Activated CD8-positive, alpha-beta memory T cell treated with anti-CD3 and anti-CD28 coated beads, Interleukin-2, amount 50 U/mL, for 1 hour (primary cell): ENCODE measurements at regions not wholly inside any gene's neighbourhood (a gene's known extent, or its start where the extent isn't known, plus 50 kb on each side); places are given as distances from the start of the nearest gene placed in this dataset.
"Not testable (repeated sequence)": the region's sequence is repeated elsewhere in the genome, so short reads cannot be mapped to it uniquely, and the experiment has no call there.

Experiments used
- DNase-seq: peaks from one replicate; pipeline ENCODE4 v3.0.0-alpha.2; 2020; ENCODE audit errors: extremely low read depth

DNA sequence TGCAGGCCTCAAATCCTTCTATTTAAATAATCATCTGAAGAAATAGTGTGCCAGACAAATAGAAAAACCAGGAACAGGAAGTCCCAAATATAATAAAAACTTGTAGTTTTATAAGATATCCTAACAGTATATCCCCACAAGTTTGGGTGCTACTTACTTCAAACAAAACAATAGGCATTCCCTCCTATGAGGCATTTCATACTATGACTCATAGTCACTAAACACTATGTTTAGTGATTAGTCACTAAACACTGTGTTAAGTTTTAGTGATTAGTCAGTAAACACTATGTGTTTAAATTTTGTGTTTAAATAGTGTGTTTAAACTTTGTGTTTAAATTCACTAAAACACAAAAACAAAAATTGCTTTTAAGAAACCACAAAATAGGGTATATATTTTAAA, 407.0 kb upstream of the CDH19 start:
- DNase-seq = no peak

DNA sequence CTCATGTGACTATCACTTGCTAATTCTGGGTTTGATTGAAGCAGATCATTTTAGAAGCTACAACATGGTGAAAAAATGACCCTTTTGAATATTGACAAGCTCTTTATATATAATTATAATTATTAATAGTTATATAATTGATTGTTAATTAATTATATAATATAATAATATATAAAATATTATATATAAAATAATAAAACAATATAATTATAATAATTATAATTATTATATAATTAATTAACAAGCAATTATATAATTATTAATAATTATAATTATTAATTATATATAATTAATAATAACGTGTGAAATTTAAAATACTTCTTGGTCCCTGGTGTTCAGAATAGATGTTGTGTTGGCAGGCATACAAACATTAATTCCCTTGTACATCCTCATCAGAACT, 404.1 kb upstream of the CDH19 start:
- DNase-seq = no peak

DNA sequence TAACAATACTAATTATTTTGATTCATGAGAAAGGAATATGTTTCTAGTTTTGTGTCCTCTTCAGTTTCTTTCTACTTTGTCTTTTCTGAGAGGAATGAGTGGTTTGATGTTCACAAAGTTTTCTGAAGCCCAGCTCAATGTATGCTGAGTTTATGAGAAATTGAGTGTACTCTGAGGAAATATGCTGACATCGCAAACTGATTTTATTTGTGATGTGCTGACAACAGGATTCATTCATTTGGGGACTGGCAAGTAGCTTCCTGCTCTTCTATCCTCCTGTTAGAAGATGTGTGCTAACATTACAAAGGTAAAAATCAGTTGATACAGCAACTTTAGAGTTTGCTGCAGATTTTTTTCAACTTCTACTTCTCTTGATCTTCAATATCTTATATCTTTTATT, 403.2 kb upstream of the CDH19 start:
- no peak for DNase-seq

DNA sequence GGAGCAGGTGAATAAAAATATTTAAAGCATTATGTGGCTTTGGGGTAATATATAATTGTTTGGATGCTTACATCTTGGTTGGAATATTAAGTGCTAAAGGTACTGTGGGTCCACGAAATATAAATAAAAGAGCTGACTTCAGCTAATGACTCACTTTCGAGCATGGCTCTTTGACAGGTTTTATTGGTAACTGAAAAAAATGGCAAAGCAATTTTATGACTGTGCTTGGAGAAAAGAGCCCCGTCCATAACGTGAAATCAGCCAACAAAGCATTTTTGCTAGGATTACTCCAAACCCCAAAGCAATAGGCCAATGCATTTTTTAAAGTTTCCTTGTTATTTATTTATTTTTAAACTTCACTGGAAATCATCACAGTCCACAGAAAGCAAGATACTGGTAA, 397.2 kb upstream of the CDH19 start:
- no peak for DNase-seq

DNA sequence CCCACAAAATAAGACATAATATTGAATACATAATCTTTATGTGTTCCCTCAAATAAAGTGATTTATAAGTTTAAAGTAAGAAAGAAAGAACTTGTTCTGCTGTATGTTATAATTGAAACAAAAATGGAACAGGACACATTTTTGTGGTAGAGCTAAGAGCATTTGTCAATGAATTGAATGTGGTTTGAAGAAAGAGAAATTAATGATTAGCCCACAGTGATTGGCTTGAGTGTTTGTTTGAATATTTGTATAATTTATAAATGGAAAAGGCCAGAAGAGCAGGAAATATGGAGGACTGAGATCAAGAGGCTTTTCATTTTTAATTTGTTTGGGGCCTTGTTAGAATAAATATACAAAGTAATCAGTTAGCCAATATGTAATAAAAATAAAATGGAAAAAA, 395.1 kb upstream of the CDH19 start:
- DNase-seq = no peak

DNA sequence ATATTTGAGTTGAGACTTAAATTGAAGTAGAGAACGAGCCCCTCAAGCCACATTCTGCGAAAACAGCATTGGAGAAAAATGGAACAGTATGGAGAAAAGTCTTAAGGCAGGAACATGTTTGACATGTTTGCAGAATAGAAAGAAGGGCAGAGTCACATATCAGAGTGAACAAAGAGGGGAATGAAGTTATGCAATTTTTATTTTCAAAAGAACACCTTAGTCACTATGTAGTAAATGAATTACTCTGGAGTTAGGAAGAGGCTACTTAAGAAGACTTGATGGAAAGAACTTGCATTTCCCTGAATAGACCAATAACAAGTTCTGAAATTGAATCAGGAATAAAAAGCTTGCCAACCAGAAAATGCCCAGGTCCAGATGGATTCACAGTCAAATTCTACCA, 391.4 kb upstream of the CDH19 start:
- no peak for DNase-seq

DNA sequence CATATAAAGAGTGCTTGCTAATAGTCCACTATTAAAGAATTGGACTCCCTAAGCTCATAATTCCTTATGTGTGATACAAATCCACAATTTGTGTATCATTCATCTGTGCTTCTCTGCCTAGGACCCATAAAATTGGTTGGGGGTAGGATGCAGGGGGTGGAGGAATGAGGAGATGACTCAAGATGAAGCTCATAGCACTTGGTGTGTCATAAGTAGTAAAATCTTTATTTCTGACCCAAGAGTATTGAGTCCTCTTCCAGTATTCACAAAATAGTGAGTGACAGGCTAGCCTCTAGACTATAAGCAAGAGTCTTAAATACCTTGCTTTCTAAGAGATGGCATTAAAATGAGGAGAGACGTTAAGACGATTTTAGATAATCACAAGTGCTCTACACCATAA, 390.9 kb upstream of the CDH19 start:
- DNase-seq = no peak

DNA sequence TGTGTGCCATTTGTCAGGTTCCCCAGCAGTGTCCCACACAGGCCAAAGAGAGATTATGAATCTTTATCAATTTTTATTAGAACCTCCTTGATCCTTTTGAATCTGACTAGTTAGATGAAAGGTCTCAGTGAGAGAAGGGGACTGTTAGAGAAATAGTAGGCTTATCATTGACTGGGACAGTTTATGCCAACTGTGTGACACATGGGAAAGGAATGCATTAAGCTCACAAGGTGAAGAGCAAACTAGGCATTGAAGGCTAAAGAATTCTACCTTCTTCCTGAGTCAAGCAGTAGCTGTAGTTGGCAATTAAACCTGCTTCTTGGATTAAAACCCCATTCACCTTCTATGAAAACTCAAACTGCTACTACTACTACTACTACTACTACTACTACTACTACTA, 389.6 kb upstream of the CDH19 start:
- no peak for DNase-seq

DNA sequence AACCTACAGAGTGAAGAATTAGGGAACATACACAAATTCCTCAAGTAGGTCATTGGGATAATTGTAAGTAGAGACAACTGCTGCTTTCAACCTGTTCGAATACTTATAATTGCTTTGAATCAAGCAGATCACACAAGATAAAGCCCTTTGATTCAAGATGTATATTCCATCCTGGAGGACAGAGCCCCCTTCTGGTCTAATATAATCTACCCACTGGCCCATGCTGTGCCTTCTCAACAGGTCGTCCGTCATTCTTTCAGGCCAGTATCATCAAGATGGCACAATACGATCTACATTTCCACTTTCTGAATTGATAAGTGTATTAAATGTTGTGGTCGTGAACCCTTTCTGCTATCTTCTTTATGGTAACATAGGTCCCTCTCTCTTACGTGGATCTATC, 387.0 kb upstream of the CDH19 start:
- DNase-seq = no peak

DNA sequence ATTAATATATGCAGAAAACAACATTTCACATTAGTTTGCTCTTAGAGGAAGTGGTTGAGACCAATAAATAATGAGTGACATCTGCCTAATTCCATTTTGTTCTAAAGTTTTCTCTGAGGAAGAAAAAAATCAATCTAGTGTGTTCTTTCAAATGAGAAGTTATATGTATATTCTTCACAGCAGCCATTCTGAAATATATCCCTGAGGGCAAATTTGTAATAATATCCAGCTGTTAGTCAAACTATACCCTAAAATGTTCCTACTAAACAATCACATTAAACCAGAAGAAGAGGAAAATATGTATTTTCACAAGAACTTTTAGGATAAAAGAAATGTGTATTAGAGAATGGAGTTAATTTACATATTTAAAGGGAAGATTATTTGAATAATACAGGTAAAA, 375.1 kb upstream of the CDH19 start:
- DNase-seq = no peak

DNA sequence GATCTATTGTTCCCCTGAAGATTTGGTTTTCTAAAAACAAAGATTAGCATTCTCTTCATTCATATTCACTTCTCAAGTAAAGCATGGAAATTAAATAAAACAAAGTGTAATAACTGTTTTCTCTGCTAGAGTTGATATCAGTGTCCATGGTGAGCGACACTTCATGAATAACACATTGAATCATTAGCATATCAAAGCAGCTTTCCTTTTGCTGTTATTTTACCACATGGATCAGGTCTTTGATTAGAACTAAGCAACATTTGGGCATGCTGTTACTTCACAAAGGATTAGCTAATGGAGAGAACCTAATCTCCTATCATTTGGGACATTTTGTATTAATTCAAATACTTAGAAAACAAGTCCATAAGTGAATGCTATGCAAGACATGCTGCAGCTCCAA, 368.8 kb upstream of the CDH19 start:
- no peak for DNase-seq

DNA sequence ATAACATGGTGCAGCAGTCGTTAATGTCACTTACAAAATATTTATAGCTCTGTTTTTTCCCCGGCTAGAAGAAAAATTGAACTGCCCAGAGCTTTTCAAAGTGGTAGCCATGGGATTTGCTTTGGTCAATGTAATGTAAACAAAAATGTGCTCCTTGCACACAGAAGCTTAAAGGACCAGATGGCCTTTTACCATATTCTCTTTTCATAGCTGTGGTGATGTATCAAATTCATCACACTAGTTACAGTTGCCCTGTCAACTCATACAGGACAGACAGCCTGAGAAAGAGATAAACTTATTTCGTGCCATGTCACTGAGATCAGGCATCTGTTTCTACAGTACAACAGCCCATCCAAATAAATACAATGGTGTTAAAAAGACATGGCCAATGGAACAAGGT, 368.1 kb upstream of the CDH19 start:
- DNase-seq = no peak

DNA sequence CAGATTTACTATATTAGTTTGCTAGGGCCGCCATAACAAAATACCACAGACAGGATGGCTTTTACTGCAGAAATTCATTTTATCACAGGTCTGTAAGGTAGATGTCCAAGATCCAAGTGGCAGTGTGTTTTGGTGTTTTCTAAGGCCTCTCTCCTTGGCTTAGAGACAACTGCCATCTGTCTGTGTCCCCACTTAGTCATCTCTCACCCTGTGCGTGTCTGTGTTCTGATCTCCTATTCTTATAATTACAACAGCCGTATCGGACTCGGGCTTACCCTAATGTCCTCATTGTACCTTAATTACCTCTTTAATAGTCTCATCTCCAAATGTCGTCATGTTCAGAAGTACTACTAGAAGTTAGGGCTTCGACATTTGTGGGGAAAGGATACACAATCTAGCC, 362.3 kb upstream of the CDH19 start:
- no peak for DNase-seq

DNA sequence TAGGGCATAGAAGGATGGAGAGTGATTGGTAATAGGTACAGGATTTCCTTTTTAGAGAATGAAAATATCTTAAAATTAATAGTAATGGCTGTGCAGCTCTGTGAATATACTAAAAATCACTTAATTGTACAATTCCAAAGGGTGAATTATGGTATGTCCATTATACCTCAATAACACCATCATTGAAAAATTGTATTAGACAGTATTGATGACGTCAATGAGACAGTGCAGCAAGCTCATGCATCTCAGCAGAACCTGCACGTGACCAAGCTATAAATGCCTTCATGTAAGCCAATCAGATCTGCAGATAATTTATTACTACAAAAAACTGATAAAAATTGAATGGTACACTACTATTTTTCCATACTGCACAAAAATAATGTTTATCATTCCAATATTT, 354.4 kb upstream of the CDH19 start:
- no peak for DNase-seq

DNA sequence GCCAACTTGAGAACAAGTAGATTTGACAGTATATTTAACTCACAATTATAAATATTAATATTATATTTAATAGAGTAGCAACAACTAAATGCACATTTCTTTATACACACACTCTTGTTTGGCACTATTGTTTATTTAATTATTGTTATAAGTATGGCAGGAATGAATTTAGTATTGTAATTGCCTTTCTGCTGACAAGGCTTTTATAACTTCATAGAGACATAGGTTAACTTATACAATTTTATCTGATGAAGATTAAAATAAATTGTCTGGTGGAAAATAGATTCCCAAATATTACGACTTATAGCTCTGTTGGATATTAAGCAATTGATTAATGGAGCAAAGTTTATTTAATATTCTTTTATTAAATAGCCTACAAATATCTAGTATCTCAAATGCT, 347.9 kb upstream of the CDH19 start:
- DNase-seq = no peak

DNA sequence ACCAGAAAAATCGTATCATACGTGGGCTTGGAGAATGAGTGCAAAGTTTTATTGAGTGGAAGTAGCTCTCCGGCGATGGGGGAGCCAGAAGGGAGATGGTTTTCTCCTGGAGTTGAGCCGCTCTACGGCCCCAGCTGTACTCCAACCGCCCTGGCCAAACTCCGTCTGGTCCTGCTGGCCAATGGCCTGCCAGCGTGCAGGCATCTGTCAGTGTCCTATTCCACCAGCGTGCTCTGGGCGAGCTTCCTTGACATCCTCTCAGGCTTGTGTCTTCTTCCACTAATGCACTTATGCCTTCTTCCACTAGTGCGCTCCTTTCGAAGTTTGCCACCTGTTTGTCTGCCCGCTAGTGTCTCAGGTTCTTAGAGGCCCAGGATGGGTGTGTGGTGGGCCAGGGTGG, 345.5 kb upstream of the CDH19 start:
- DNase-seq = no peak

DNA sequence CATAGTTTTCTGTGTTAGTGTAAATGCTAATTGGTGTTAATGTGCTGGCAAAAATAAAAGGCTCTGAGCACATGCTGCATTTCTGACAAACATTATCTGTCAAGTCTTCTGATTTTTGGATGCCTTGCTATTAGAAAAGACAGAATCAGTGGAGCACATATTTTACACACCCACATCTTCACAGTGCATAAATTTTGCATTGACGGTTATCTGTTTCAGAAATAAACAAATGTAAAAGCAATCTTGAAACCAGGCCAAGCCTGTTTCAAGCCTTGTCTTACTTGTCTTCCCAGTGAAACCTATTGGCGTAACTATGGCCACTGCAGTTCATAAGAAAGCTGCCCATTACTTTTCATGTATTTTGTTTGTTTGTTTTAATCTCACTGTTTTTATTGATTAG, 333.7 kb upstream of the CDH19 start:
- no peak for DNase-seq

DNA sequence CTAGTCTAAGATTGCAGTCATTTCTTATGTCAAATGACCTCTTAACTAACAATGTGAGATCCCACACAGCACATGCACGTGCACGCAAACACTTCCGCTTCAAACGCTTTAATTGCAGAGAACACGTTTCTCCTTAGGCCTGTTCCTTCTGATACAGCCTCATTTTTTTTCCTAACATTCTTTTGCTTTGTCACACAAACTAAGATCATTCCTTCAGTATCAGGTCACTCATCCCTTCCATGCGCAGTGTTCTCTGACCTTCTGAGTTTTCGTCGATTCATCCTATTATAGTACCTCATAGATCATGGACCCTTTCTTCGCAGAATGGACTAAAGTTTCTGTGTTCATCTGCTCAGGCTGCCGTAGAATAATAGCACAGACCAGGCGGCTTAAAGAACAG, 327.1 kb upstream of the CDH19 start:
- DNase-seq = no peak

DNA sequence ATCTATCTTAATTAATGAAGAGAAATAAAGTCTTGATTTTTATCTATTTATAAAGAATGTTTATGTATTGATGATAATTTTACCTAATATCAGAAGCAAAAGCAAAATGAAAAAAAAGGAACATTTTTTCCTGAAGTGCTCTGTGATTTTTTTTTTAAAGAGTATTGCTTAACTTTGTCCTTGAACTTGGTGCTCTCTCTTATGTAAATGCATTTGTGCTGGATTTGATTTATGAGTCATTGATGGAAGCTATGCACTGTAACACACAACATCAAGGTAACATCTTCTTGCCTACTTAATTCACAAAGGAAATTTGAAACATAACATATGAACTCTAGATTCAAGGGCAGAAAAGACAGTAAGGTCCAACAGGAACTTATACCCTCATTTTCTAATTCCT, 312.9 kb upstream of the CDH19 start:
- DNase-seq = no peak

DNA sequence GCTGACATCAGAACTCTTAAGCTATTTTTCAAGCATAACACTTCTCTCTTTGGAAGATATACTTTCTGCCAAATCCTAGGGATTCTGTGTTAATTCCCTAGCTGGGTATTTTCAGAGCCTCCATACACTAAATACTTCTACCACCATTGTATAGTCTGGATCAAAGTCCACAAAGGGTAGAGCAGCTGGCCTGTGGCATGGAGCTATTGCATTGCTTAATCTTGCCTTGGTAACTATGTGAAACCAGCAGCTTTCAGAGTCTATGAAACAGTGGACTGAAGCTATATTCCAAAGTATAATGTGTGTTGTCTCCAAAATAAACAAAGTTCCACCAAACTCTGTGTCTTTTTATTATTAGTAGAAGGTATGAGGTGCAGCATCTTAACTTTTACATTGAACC, 296.9 kb upstream of the CDH19 start:
- DNase-seq = no peak

DNA sequence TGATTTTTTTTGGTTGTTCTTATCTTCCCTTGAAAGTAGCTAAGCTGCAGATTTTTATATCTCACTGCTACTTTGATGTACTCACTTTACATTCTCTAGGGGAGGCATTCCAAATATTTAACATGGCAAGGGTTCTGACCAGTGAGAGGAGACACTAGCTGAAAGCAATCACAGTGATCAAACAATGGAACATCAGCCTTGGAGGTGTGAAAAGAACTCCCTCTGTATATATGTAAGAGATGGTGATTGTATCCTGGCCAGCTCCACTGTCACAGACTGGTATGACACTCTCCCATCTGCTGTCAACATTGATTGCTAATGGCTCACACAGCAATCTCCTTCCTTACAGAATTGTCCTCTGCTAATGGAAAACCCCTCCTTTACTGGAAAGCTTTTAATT, 291.7 kb upstream of the CDH19 start:
- no peak for DNase-seq

DNA sequence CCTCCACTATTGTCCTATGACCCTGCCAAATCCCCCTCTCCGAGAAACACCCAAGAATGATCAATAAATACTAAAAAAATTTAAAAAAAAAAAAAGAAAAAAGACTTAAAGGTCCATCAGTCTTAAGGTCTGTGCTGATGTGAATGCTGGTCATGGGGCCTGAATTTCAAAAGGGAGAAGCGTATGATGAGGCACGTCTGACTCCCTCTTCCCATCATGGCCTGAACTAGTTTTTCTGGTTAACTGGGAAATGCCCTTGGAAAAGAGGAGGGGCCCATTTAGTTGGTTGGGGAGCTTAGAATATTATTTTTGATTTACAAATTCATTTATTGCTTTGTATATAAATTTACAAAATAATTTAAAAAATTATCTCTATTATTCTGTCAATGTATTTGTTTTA, 291.0 kb upstream of the CDH19 start:
- DNase-seq = no peak

DNA sequence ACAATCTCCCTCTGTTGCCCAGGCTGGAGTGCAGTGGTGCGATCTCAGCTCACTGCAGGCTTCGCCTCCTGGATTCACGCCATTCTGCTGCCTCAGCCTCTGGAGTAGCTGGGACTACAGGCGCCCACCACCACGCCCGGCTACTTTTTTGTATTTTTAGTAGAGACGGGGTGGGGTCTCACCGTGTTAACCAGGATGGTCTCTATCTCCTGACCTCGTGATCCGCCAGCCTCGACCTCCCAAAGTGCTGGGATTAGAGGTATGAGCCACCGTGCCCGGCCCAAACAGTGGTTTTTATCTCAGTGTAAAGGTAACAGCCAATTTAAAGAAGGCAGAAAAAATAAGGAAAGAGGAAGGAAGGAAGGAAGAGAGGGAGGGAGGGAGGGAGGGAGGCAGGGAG, 288.5 kb upstream of the CDH19 start:
- not testable (repeated sequence) for DNase-seq

DNA sequence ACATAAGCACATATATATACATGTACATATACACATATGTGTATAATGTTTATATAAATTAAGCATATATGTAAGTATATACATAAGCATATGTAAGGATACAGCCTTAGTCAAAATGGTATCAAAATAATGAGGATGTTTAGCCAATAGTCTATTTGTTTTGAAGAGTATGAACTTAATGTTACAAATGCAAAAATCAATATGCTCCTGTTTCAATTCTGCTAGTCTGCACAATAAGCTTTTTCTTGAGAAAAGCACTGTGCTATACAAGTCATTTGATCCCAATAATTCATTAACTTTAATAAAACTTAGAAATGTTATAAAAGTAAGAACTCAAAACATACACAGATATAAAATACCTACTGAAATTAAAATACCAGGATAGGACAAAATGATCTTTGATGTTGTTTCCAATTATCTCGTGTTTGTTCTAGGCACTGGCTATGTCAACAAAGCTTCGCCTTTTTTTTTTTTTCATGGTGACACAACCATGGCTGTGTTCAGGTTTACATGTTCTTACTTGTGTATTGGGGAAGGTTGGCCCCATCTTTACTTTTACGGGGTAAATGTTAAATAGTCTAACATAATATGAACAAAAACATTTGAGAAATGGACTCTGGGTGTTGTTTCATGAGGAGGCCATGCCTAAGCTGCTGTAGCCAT, 271.1 kb upstream of the CDH19 start:
- no peak for DNase-seq

DNA sequence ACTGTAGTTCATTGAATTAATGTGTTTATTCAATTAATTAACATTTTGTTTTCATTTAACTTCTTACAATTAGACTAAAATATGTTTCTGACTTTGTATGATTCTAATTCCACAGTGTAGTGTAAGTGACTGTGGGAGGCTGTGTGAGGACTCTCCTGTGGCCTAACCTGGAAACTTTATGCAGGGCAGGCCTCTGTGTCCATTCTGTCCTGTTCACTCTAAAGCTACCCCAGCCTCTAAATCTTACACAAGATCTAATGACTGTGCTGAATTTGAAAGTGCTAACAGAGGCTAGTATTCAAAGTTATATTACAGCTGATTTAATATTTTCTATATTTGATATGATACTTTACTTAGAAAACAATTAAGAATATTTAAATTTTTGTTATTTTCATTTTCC, 270.5 kb upstream of the CDH19 start:
- no peak for DNase-seq
